Activated T-cell treated with anti-CD3 and anti-CD28 coated beads, Interleukin-2, amount 50 U/mL, for 72 hours (primary cell): ENCODE measurements at regions not wholly inside any gene's neighbourhood (a gene's known extent, or its start where the extent isn't known, plus 50 kb on each side); places are given as distances from the start of the nearest gene placed in this dataset.
"Not testable (repeated sequence)": the region's sequence is repeated elsewhere in the genome, so short reads cannot be mapped to it uniquely, and the experiment has no call there.

Experiments
- ATAC-seq, 2 donors: fragments of 150-1000 bp; cut with Tn5 transposase; replicated peaks in 1 of 2; 2 replicates each; pipeline ENCODE4 v1.10.0; 2021; ENCODE audit warnings: moderate library complexity in 2 of 2, mild to moderate bottlenecking in 1 of 2
- DNase-seq, 2 donors: peaks; one replicate each; pipeline ENCODE4 v3.0.0; 2021 to 2022; ENCODE audit warnings: mixed read lengths in 1 of 2
- H3K27ac Mint-ChIP-seq: one replicate; pipeline ENCODE4 v1.8.0; 2022; ENCODE audit warnings: mild to moderate bottlenecking, moderate library complexity, mixed read lengths
- H3K27me3 Mint-ChIP-seq: one replicate; pipeline ENCODE4 v1.8.0; 2022; ENCODE audit warnings: low read depth, mixed read lengths
- H3K36me3 Mint-ChIP-seq, 2 donors: one replicate each; pipeline ENCODE4 v1.8.0; 2022; ENCODE audit warnings: mixed read lengths in 2 of 2, mild to moderate bottlenecking in 1 of 2; ENCODE audit not compliant: insufficient read depth in 2 of 2
- H3K4me1 Mint-ChIP-seq: one replicate; pipeline ENCODE4 v1.8.0; 2022; ENCODE audit warnings: low read depth, mixed read lengths
- H3K4me3 Mint-ChIP-seq, 2 donors: one replicate each; pipeline ENCODE4 v1.8.0; 2022; ENCODE audit warnings: mild to moderate bottlenecking in 2 of 2, mixed read lengths in 2 of 2, moderate library complexity in 2 of 2
- H3K9me3 Mint-ChIP-seq, 2 donors: one replicate each; pipeline ENCODE4 v1.8.0; 2022; ENCODE audit warnings: mixed read lengths in 2 of 2

DNA sequence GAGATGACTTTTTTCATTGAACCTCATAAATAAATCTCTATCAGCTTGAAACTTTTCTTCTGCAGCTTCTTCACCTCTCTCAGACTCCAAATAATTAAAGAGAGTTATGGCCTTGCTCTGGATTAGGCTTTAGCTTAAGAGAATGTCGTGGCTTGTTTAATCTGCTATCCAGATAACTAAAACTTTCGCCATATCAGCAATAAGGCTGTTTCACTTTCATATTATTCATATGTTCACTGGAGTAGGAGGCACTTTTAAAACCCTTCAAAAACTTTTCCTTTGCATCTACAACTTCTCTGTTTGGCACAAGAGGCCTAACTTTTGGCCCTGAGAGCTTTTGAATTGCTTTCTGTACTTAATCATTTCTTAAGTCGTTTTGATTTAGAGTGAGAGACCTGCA lies 386.9 kb upstream of the FAM174A start:
- H3K4me3 Mint-ChIP-seq, result no peak overlapping the region
- DNase-seq (no peak), ATAC-seq (no peak)
- peaks cover 0 to 2% of the 10 kb centered on the region in 2 donors for H3K9me3 Mint-ChIP-seq
- H3K4me1 Mint-ChIP-seq, result no peaks in the 10 kb centered on the region
- H3K27ac Mint-ChIP-seq, result no peak overlapping the region
- no peaks in the 10 kb centered on the region for H3K27me3 Mint-ChIP-seq
- H3K36me3 Mint-ChIP-seq, result no peaks in the 10 kb centered on the region

DNA sequence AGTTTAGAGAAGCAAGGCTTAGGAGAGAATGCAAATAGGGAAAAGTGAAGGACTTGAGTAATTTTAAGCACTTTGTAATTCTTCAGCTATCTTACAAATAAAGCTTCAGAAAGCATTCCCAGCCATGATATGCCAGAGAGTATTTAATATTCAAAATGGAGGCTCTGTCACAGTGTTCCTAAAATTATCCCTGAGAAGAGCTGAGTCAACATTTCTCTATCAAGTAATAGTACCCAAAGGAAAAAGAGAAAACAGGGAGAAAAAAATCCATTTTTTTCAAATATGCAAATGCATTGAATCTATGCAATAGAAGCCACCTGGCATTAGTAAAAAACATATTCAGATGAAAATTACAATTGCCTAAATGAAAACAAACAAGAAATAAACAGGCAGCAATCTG lies 392.6 kb upstream of the FAM174A start:
- H3K9me3 Mint-ChIP-seq, result no peaks in the 10 kb centered on the region
- no peaks in the 10 kb centered on the region for H3K4me1 Mint-ChIP-seq
- no peaks in the 10 kb centered on the region for H3K36me3 Mint-ChIP-seq
- H3K4me3 Mint-ChIP-seq, result no peak overlapping the region
- no peak for DNase-seq
- no peak for ATAC-seq
- no peak overlapping the region for H3K27ac Mint-ChIP-seq
- H3K27me3 Mint-ChIP-seq, result no peaks in the 10 kb centered on the region

DNA sequence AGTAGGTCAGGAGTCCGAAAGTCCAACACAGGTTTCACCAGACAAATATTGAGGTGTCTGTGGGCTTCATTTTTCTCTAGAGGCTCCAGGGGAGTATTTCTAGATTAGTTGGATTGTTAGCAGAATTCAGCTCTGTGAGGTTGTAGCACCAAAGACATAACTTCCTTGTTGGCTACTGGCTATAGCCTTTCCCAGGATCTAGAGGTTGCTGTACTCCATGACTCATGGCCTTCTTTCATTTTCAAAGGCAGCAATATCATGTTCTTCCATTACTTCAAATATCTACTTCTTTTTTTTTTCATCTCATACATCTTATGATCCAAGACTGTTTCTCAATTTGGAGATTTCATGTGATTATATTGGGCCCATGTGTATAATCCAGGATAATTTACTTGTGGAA lies 404.0 kb upstream of the FAM174A start:
- no peaks in the 10 kb centered on the region for H3K4me1 Mint-ChIP-seq

DNA sequence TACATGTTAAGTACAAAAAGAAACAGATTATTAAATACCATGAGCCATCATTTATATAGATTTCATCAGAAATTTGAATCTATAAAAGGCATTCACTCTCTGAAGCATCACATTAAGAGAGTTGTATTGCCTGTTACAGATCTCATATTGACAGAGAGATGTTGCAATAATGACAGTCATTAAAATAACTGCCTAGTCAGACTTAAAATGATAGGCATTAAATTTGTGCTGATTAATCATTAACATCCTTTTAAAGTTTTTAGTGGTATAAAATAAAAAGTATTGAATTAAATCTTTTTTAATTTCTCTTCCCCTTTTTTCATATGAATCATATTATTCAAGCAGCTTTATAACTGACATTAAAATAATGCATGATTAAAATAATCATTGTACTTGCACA lies 404.9 kb upstream of the FAM174A start:
- ATAC-seq, result no peak
- H3K4me1 Mint-ChIP-seq, result no peaks in the 10 kb centered on the region
- H3K27me3 Mint-ChIP-seq, result no peaks in the 10 kb centered on the region

More for the DNA sequence above, 404.0 kb upstream of the FAM174A start:
- H3K36me3 Mint-ChIP-seq, result no peaks in the 10 kb centered on the region
- H3K4me3 Mint-ChIP-seq, result no peak overlapping the region
- no peaks in the 10 kb centered on the region for H3K27me3 Mint-ChIP-seq
- no peak overlapping the region for H3K27ac Mint-ChIP-seq
- no peak for DNase-seq
- H3K9me3 Mint-ChIP-seq, result no peaks in the 10 kb centered on the region
- no peak for ATAC-seq

DNA sequence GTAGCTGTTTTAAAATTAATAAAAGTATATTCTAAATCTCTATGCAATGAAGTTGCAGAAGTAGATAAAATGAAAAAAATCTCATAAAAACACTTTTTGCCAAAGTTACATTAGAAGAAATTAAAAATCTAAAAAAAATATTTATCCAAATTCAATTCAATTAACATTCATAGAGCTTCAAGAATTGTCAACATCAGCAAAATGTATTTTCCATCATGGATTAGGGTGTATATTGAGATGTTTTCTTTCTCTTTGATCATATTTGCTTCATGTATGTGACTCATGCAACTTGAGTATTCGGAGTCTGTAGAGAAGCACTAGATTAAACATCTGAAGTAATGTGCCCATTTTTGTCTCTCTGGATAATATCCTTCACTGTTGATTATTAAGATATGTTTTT lies 415.3 kb upstream of the FAM174A start:
- DNase-seq (no peak), ATAC-seq (no peak)
- H3K36me3 Mint-ChIP-seq, result peaks cover 0 to 1% of the 10 kb centered on the region in 2 donors
- no peaks in the 10 kb centered on the region for H3K27me3 Mint-ChIP-seq
- no peaks in the 10 kb centered on the region for H3K9me3 Mint-ChIP-seq
- no peak overlapping the region for H3K4me3 Mint-ChIP-seq
- no peaks in the 10 kb centered on the region for H3K4me1 Mint-ChIP-seq
- no peak overlapping the region for H3K27ac Mint-ChIP-seq

More for the DNA sequence above, 404.9 kb upstream of the FAM174A start:
- no peak for DNase-seq
- H3K36me3 Mint-ChIP-seq, result no peaks in the 10 kb centered on the region
- H3K27ac Mint-ChIP-seq, result no peak overlapping the region
- H3K9me3 Mint-ChIP-seq, result no peaks in the 10 kb centered on the region
- H3K4me3 Mint-ChIP-seq, result no peak overlapping the region

DNA sequence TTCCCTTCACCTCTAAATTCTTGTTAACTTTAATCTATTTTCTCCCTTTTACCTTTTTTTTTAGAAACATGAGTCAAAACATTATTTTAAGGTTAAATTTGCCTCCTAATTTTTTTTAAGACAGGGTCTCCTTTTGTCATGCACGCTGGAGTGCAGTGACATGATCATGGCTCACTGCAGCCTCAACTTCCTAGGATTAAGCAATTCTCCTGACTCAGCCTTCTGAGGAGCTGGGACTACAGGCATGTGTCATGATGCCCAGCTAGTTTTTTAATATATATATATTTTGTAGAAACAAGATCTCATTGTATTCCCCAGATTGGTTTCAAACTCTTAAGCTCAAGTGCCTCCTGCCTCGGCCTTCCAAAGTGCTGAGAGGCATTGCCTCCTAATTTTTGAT lies 424.7 kb upstream of the FAM174A start:
- Mint-ChIP-seq H3K27me3 (no peaks in the 10 kb centered on the region), H3K9me3 (peaks cover 5 to 10% of the 10 kb centered on the region in 2 donors), H3K4me3 (no peak overlapping the region), H3K27ac (no peak overlapping the region), H3K36me3 (peaks cover 2 to 3% of the 10 kb centered on the region in 2 donors), H3K4me1 (no peaks in the 10 kb centered on the region)
- ATAC-seq, result no peak
- DNase-seq, result no peak

DNA sequence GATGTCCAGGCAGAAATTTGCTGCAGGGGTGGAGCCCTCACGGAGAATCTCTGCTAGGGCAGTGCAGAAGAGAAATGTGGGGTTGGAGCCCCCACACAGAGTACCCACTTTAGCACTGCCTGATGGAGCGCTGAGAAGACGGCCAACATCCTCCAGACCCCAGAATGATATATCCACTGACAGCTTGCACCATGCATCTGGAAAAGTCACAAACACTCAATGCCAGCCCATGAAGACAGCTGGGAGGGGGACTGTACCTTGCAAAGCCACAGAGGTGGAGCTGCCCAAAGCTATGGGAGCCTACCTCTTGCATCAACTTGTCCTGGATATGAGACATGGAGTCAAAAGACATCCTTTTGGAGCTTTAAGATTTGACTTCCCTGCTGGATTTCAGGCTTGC lies 426.3 kb upstream of the FAM174A start:
- no peak overlapping the region for H3K4me3 Mint-ChIP-seq
- ATAC-seq (no peak), DNase-seq (no peak)
- H3K36me3 Mint-ChIP-seq, result peaks cover 2 to 3% of the 10 kb centered on the region in 2 donors
- no peak overlapping the region for H3K27ac Mint-ChIP-seq
- no peaks in the 10 kb centered on the region for H3K27me3 Mint-ChIP-seq
- peaks cover 4 to 10% of the 10 kb centered on the region in 2 donors for H3K9me3 Mint-ChIP-seq
- H3K4me1 Mint-ChIP-seq, result no peaks in the 10 kb centered on the region

DNA sequence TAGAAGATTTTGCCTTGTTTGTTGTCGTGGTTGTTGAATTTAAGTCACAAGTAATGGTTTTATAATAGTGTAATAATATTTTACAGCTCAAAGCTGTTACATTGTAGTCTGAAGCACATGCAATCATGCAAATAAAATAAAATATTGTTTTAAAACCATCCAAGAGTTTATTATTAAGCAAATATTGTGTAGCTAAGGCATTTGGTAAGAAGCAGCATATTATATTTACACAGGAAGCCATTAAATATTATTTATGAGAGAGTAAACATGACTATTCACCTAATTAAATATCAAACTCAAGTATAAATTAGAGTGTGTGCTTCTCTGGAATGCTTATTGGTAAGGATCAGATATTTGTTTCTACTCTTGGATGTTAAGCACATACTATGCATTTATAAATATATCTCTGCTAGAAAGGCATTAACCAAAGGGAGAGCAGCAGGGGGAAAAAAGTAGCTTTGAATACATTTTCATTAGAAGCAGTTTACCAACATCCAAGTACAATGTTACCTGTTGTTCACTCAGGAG lies 431.5 kb upstream of the FAM174A start:
- H3K4me3 Mint-ChIP-seq, H3K27ac Mint-ChIP-seq, H3K9me3 Mint-ChIP-seq, H3K4me1 Mint-ChIP-seq, H3K27me3 Mint-ChIP-seq, ATAC-seq, H3K36me3 Mint-ChIP-seq, DNase-seq: not testable (repeated sequence)

DNA sequence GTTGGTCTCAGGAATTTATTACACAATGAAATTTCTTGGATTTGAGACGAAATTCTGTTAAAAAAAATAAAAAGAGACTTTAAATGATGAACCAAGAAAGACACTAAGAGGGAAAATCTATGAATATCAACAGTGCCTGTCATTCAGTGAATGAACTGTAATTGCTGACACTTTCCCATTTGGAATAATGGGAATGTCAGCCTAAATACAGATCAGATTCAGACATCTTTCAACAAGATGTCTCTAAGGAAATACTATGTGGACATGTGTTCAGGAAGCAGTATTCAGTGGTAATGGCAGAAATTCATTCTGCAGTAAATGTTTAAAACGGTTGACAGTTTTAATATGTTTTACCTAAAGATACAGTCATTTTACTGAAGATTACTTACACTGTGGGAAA lies 433.7 kb upstream of the FAM174A start:
- H3K4me3 Mint-ChIP-seq, DNase-seq, H3K9me3 Mint-ChIP-seq, H3K27me3 Mint-ChIP-seq, ATAC-seq, H3K27ac Mint-ChIP-seq, H3K36me3 Mint-ChIP-seq, H3K4me1 Mint-ChIP-seq: not testable (repeated sequence)

DNA sequence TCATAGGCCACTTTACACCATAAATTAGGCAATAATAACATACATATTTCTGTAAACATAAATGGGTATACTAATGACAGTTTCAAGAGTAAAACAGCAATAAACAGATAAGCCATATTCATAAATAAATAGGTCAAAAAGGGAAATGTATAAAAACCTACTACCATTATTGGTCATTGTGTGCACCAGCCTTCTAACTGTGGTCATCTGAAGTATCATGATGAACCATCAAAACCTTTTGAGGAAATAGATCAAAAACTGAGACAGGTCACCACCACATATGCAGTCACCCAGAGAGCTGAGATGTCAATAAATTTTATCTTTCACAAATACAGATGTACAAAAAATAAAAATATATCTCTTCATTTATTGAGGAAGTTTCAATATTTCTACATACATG lies 438.8 kb upstream of the FAM174A start:
- DNase-seq, H3K4me1 Mint-ChIP-seq, ATAC-seq, H3K36me3 Mint-ChIP-seq, H3K4me3 Mint-ChIP-seq, H3K9me3 Mint-ChIP-seq, H3K27ac Mint-ChIP-seq, H3K27me3 Mint-ChIP-seq: not testable (repeated sequence)

DNA sequence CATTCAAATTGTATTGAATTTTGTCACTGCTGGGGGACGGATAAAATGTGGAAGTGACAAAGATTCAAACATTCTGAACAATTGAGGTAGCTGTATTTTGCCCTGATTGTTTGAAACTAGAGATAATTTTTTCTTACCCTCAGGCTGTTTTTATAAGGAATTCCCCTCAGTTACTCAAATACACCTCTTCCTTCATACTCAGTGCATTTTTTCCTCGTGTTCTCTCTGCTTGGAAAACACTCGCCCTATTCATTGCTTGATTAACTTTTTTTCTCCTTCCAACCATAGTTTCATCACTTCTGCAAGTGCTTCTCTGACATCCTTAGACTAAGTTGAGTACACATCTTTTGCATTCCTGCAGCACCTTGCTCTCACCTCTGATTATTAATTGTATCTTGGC lies 454.5 kb upstream of the FAM174A start:
- not testable (repeated sequence) for H3K27ac Mint-ChIP-seq, DNase-seq, ATAC-seq, H3K36me3 Mint-ChIP-seq, H3K4me3 Mint-ChIP-seq, H3K27me3 Mint-ChIP-seq, H3K4me1 Mint-ChIP-seq, H3K9me3 Mint-ChIP-seq

DNA sequence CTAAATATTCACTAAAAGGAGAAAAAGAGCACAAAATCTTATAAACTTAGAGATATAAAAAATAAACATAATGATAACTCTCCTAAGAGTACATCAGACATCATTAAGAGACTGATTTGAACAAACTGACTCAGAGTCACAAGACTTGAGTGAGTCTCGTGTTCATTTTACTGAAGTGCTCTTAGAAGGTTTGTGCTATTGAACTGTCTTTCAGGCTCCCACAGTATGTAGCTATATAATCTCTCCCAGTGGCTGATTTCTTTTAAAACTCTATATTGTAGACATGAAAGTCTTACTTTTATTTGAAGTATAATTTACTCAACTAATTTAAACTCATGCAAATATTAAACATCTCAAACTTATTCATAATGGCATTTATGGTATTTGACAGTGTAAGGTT lies 456.0 kb upstream of the FAM174A start:
- H3K9me3 Mint-ChIP-seq, H3K27ac Mint-ChIP-seq, H3K36me3 Mint-ChIP-seq, H3K4me3 Mint-ChIP-seq, ATAC-seq, DNase-seq, H3K27me3 Mint-ChIP-seq, H3K4me1 Mint-ChIP-seq: not testable (repeated sequence)

DNA sequence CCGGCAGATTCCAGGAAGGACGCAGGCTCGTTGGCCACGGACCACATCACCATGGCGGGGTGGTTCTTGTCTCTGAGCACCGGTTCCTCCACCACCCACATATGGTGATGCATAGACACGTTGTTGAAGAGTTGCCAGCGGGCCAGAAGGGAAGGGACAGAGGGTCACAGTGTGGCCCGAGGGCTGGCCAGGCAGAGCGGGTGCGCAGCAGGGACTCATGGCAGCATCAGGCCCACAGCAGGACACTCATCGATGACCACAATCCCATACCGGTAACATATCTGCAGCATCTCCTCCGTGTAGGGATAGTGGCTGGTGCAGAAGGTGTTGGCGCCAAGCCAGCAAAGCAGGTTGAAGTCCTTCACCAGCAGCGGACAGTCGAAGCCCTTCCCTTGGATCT lies 469.2 kb upstream of the FAM174A start:
- H3K27me3 Mint-ChIP-seq, DNase-seq, H3K36me3 Mint-ChIP-seq, ATAC-seq, H3K9me3 Mint-ChIP-seq, H3K4me1 Mint-ChIP-seq, H3K27ac Mint-ChIP-seq, H3K4me3 Mint-ChIP-seq: not testable (repeated sequence)

DNA sequence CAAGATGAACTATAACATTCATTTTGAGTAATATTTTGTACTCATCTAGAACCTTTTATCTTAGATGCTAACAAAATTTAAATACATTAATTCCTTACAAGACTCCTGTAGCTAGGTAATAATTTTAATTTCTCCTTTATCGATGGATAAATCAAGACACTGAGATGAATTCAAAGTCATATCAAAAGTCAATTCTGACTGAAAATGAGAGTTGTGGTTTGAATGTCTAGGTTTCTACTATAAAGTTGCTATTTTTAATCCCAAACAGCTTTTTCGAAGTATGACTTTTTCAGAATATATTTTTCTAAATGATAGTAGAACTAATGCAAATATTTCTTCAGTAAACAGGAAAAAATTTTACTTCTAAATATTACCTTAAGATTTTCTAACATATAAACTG lies 491.7 kb upstream of the FAM174A start:
- H3K4me3 Mint-ChIP-seq, result no peak overlapping the region
- H3K9me3 Mint-ChIP-seq, result no peaks in the 10 kb centered on the region
- peaks cover 0 to 1% of the 10 kb centered on the region in 2 donors for H3K36me3 Mint-ChIP-seq
- no peak overlapping the region for H3K27ac Mint-ChIP-seq
- H3K4me1 Mint-ChIP-seq, result no peaks in the 10 kb centered on the region
- no peak for ATAC-seq
- DNase-seq, result no peak
- no peaks in the 10 kb centered on the region for H3K27me3 Mint-ChIP-seq
